CD8-positive, alpha-beta memory T cell (primary cell): ENCODE measurements at regions not wholly inside any gene's neighbourhood (a gene's known extent, or its start where the extent isn't known, plus 50 kb on each side); places are given as distances from the start of the nearest gene placed in this dataset.

Experiments
- CTCF ChIA-PET: fragments of 350-600 bp; sonication (Branson Sonifier 250); formaldehyde crosslinking; loops from one replicate; lab custom pipeline; 2021; ENCODE audit warnings: antibody characterized with exemption; lab: Charles Lee
- POLR2A ChIA-PET: fragments of 350-600 bp; sonication (Branson Sonifier 250); formaldehyde crosslinking; loops from one replicate; lab custom pipeline; 2021; ENCODE audit warnings: antibody characterized with exemption; lab: Charles Lee
- DNase-seq, 5 donors: peaks; one replicate each; pipeline versions ENCODE4 v3.0.0 to v3.0.0-alpha.2; 2020 to 2022; ENCODE audit warnings: mixed read lengths in 1 of 5
- H3K27ac ChIP-seq: one replicate; pipeline ENCODE4 v1.7.0; 2013; ENCODE audit warnings: low read depth, mild to moderate bottlenecking, low read length, moderate library complexity
- H3K27me3 ChIP-seq: 2 replicates; pipeline ENCODE4 v1.7.0; 2013; ENCODE audit warnings: low read length, mild to moderate bottlenecking; ENCODE audit not compliant: insufficient read depth, poor library complexity, severe bottlenecking
- H3K36me3 ChIP-seq: 2 replicates; pipeline ENCODE4 v1.7.0; 2013; ENCODE audit warnings: mild to moderate bottlenecking, low read length, moderate library complexity; ENCODE audit not compliant: insufficient read depth
- H3K4me1 ChIP-seq: 2 replicates; pipeline ENCODE4 v1.7.0; 2013; ENCODE audit warnings: mild to moderate bottlenecking, low read length, moderate library complexity; ENCODE audit not compliant: insufficient read depth
- H3K4me3 ChIP-seq: 2 replicates; pipeline ENCODE4 v1.7.0; 2013; ENCODE audit warnings: mild to moderate bottlenecking, low read length
- H3K9me3 ChIP-seq: 2 replicates; pipeline ENCODE4 v1.7.0; 2013; ENCODE audit warnings: mild to moderate bottlenecking, low read length
- H3K27ac Mint-ChIP-seq, 8 donors: one replicate each; pipeline ENCODE4 v1.8.0; 2020 to 2021; ENCODE audit warnings: mixed read lengths in 8 of 8, mild to moderate bottlenecking in 6 of 8, inconsistent platforms in 3 of 8, moderate library complexity in 3 of 8
- H3K27me3 Mint-ChIP-seq, 2 donors: one replicate each; pipeline ENCODE4 v1.8.0; 2020 to 2021; ENCODE audit warnings: mixed read lengths in 2 of 2, mild to moderate bottlenecking in 1 of 2, moderate library complexity in 1 of 2
- H3K36me3 Mint-ChIP-seq, 3 donors: one replicate each; pipeline ENCODE4 v1.8.0; 2020 to 2021; ENCODE audit warnings: mixed read lengths in 3 of 3, inconsistent platforms in 1 of 3, mild to moderate bottlenecking in 1 of 3
- H3K4me1 Mint-ChIP-seq, 3 donors: one replicate each; pipeline ENCODE4 v1.8.0; 2020 to 2021; ENCODE audit warnings: mixed read lengths in 3 of 3, inconsistent platforms in 1 of 3, mild to moderate bottlenecking in 1 of 3
- H3K4me3 Mint-ChIP-seq, 7 donors: one replicate each; pipeline ENCODE4 v1.8.0; 2020 to 2021; ENCODE audit warnings: mixed read lengths in 7 of 7, mild to moderate bottlenecking in 6 of 7, moderate library complexity in 4 of 7, inconsistent platforms in 2 of 7
- H3K9me3 Mint-ChIP-seq, 5 donors: one replicate each; pipeline ENCODE4 v1.8.0; 2020 to 2022; ENCODE audit warnings: mixed read lengths in 5 of 5, mild to moderate bottlenecking in 3 of 5, moderate library complexity in 2 of 5, inconsistent platforms in 1 of 5

DNA sequence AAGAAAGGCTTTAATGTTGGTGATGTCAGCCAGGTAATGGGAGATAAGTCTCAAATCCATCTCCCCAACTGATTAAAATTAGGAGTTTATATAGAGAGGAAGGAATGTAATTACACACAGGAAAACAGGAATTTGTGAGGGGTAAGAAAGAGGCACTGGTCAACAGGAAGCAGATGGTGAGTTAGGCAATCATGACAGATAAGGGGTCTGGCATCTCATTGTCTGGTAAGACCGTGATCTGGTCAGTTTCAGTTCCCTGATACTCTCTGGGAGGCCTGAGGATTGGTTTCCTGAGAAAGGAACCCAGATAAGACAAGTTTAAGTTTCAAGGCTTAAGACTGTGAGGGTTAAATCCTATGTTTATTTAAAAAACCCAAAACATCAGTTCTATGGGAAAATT lies 414.7 kb upstream of the ARRDC4 start:
- Histone ChIP-seq H3K4me1 (no peaks in the 10 kb centered on the region), H3K4me3 (no peak overlapping the region), H3K27me3 (no peaks in the 10 kb centered on the region), H3K36me3 (no peaks in the 10 kb centered on the region), H3K9me3 (no peaks in the 10 kb centered on the region), H3K27ac (no peak overlapping the region)
- CTCF ChIA-PET = no interaction called here
- DNase-seq = no peak
- H3K4me1 Mint-ChIP-seq = no peaks in the 10 kb centered on the region
- H3K27me3 Mint-ChIP-seq = no peaks in the 10 kb centered on the region
- peaks cover 6 to 29% (median 12%) of the 10 kb centered on the region in 5 donors for H3K9me3 Mint-ChIP-seq
- no peaks in the 10 kb centered on the region for H3K36me3 Mint-ChIP-seq
- POLR2A ChIA-PET = no interaction called here
- no peak overlapping the region for H3K27ac Mint-ChIP-seq
- no peak overlapping the region for H3K4me3 Mint-ChIP-seq

DNA sequence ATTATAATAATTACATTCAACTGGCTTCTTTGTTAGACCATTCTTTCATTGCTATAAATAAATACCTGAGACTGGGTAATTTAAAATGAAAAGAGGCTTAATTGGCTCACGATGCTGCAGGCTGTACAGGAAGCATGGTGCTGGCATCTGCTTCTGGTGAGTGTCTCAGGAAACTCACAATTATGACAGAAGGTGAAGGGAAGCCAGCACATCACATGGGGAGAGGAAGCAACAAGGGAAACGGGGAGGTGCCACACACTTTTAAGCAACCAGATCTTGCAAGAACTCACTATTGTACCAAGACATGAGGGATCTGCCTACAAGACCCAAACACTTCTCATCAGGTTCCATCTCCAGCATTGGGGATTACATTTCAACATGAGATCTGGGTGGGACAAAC lies 413.1 kb upstream of the ARRDC4 start:
- Mint-ChIP-seq H3K27ac (no peak overlapping the region), H3K9me3 (peaks cover 6 to 33% (median 15%) of the 10 kb centered on the region in 5 donors), H3K27me3 (no peaks in the 10 kb centered on the region), H3K4me1 (no peaks in the 10 kb centered on the region), H3K4me3 (no peak overlapping the region), H3K36me3 (no peaks in the 10 kb centered on the region)
- H3K4me3 ChIP-seq = no peak overlapping the region
- H3K27ac ChIP-seq = no peak overlapping the region
- CTCF ChIA-PET = no interaction called here
- H3K27me3 ChIP-seq = no peaks in the 10 kb centered on the region
- DNase-seq = no peak
- H3K9me3 ChIP-seq = no peaks in the 10 kb centered on the region
- H3K4me1 ChIP-seq = no peaks in the 10 kb centered on the region
- POLR2A ChIA-PET = no interaction called here
- no peaks in the 10 kb centered on the region for H3K36me3 ChIP-seq

GRCh38 chr15:97561529-97561928 lies 399.0 kb upstream of the ARRDC4 start:
- Histone ChIP-seq H3K4me1 (no peaks in the 10 kb centered on the region), H3K27me3 (no peaks in the 10 kb centered on the region), H3K36me3 (no peaks in the 10 kb centered on the region), H3K9me3 (no peaks in the 10 kb centered on the region), H3K4me3 (no peak overlapping the region), H3K27ac (no peak overlapping the region)
- Mint-ChIP-seq H3K4me1 (no peaks in the 10 kb centered on the region), H3K9me3 (peaks cover 0 to 23% (median 5%) of the 10 kb centered on the region in 5 donors), H3K36me3 (no peaks in the 10 kb centered on the region), H3K4me3 (no peak overlapping the region), H3K27ac (no peak overlapping the region), H3K27me3 (no peaks in the 10 kb centered on the region)
- CTCF ChIA-PET = no interaction called here
- POLR2A ChIA-PET = no interaction called here
- DNase-seq = no peak

DNA sequence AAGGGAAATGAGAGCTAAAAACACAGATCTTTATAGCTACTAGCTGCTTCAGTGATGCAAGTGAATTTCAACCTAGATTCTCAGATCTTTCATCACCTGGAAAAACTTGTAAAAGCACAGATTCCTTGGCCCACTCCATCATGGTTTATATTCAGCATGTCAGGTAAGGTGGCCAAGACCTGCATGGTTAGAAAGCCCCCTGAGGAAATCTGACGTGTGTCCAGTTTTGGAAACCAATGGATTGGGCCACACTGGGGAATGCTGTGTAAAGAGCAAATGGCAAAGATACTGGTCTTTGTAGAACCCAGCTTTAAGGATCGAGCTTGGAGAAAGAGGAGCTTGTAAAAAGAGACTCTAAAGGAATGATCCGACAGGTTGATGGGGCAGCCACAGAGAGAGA lies 397.0 kb upstream of the ARRDC4 start:
- Mint-ChIP-seq H3K27me3 (no peaks in the 10 kb centered on the region), H3K4me3 (no peak overlapping the region), H3K4me1 (no peaks in the 10 kb centered on the region), H3K9me3 (peaks cover 1 to 24% (median 5%) of the 10 kb centered on the region in 5 donors), H3K27ac (no peak overlapping the region), H3K36me3 (no peaks in the 10 kb centered on the region)
- Histone ChIP-seq H3K9me3 (no peaks in the 10 kb centered on the region), H3K27me3 (no peaks in the 10 kb centered on the region), H3K27ac (no peak overlapping the region), H3K4me1 (no peaks in the 10 kb centered on the region), H3K36me3 (no peaks in the 10 kb centered on the region), H3K4me3 (no peak overlapping the region)
- ChIA-PET CTCF (no interaction called here), POLR2A (no interaction called here)
- DNase-seq = no peak

GRCh38 chr15:97566961-97567360 lies 393.5 kb upstream of the ARRDC4 start:
- Mint-ChIP-seq H3K27ac (no peak overlapping the region), H3K4me1 (no peaks in the 10 kb centered on the region), H3K36me3 (no peaks in the 10 kb centered on the region), H3K9me3 (peaks cover 1 to 19% (median 6%) of the 10 kb centered on the region in 5 donors), H3K27me3 (no peaks in the 10 kb centered on the region), H3K4me3 (no peak overlapping the region)
- ChIA-PET POLR2A (no interaction called here), CTCF (no interaction called here)
- H3K9me3 ChIP-seq = no peaks in the 10 kb centered on the region
- H3K27ac ChIP-seq = no peak overlapping the region
- H3K27me3 ChIP-seq = no peaks in the 10 kb centered on the region
- H3K4me3 ChIP-seq = no peak overlapping the region
- no peaks in the 10 kb centered on the region for H3K4me1 ChIP-seq
- no peaks in the 10 kb centered on the region for H3K36me3 ChIP-seq
- DNase-seq = no peak

- Histone ChIP-seq H3K36me3 (no peaks in the 10 kb centered on the region), H3K4me3 (no peak overlapping the region), H3K9me3 (no peaks in the 10 kb centered on the region), H3K4me1 (no peaks in the 10 kb centered on the region), H3K27me3 (no peaks in the 10 kb centered on the region), H3K27ac (no peak overlapping the region)
- H3K9me3 Mint-ChIP-seq = peaks cover 1 to 21% (median 4%) of the 10 kb centered on the region in 5 donors
- no peaks in the 10 kb centered on the region for H3K36me3 Mint-ChIP-seq
- no peaks in the 10 kb centered on the region for H3K4me1 Mint-ChIP-seq
- POLR2A ChIA-PET = no interaction called here
- DNase-seq = no peak
- H3K4me3 Mint-ChIP-seq = no peak overlapping the region
- H3K27ac Mint-ChIP-seq = peak overlapping the region in 1 of 8 donors; percentile 40
- CTCF ChIA-PET = no interaction called here
- no peaks in the 10 kb centered on the region for H3K27me3 Mint-ChIP-seq
Observed at GRCh38 chr15:97567411-97567810, 393.1 kb upstream of the ARRDC4 start.

- CTCF ChIA-PET = no interaction called here
- no peak overlapping the region for H3K4me3 Mint-ChIP-seq
Observed at GRCh38 chr15:97576929-97577645, 383.4 kb upstream of the ARRDC4 start.

GRCh38 chr15:97585408-97585807 lies 375.1 kb upstream of the ARRDC4 start:
- Mint-ChIP-seq H3K4me1 (no peaks in the 10 kb centered on the region), H3K27ac (no peak overlapping the region), H3K4me3 (no peak overlapping the region), H3K27me3 (no peaks in the 10 kb centered on the region), H3K9me3 (peaks cover 7 to 27% (median 21%) of the 10 kb centered on the region in 5 donors), H3K36me3 (peaks cover 0 to 2% (median 0%) of the 10 kb centered on the region in 3 donors)
- Histone ChIP-seq H3K36me3 (no peaks in the 10 kb centered on the region), H3K27me3 (no peaks in the 10 kb centered on the region), H3K4me1 (no peaks in the 10 kb centered on the region), H3K27ac (no peak overlapping the region), H3K9me3 (no peaks in the 10 kb centered on the region), H3K4me3 (no peak overlapping the region)
- POLR2A ChIA-PET = no interaction called here
- CTCF ChIA-PET = no interaction called here
- no peak for DNase-seq

More at GRCh38 chr15:97576929-97577645, 383.4 kb upstream of the ARRDC4 start:
- H3K27me3 Mint-ChIP-seq = no peaks in the 10 kb centered on the region
- Histone ChIP-seq H3K4me3 (no peak overlapping the region), H3K36me3 (no peaks in the 10 kb centered on the region), H3K27ac (no peak overlapping the region), H3K4me1 (no peaks in the 10 kb centered on the region), H3K27me3 (no peaks in the 10 kb centered on the region), H3K9me3 (no peaks in the 10 kb centered on the region)
- peaks cover 6 to 38% (median 15%) of the 10 kb centered on the region in 5 donors for H3K9me3 Mint-ChIP-seq
- DNase-seq = no peak
- no peaks in the 10 kb centered on the region for H3K36me3 Mint-ChIP-seq
- POLR2A ChIA-PET = no interaction called here
- H3K27ac Mint-ChIP-seq = no peak overlapping the region
- no peaks in the 10 kb centered on the region for H3K4me1 Mint-ChIP-seq
